ENCODE measurements at regions not wholly inside any gene's neighbourhood (a gene's known extent, or its start where the extent isn't known, plus 50 kb on each side); places are given as distances from the start of the nearest gene placed in this dataset.

DNA sequence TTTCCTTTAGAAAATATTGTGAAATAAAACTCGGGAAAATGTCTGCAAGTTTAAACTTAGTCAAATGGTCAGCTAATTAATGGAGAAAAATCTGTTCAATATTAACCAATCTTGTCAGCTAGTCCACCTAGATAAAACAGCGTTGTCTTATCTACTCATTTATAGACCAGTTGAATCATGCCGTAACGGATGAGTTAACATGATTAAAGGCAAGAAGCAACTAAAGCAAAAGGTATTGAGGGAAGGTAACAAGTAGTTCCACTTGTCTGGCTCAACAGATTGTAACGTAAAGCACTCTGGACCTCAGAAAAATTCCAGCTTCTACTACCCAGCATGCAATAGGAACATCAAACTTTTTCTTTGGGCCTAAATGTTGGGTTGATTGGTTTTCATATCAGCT is 958.2 kb downstream of the DIAPH3 start:
- ChIA-PET POLR2A (no interaction called here), CTCF (no interaction called here)
- no peak for DNase-seq (ENCODE audit: low spot score)
- H3K27ac Mint-ChIP-seq = no peak overlapping the region
- no peak for ATAC-seq
- TF ChIP-seq, protein P1, sequence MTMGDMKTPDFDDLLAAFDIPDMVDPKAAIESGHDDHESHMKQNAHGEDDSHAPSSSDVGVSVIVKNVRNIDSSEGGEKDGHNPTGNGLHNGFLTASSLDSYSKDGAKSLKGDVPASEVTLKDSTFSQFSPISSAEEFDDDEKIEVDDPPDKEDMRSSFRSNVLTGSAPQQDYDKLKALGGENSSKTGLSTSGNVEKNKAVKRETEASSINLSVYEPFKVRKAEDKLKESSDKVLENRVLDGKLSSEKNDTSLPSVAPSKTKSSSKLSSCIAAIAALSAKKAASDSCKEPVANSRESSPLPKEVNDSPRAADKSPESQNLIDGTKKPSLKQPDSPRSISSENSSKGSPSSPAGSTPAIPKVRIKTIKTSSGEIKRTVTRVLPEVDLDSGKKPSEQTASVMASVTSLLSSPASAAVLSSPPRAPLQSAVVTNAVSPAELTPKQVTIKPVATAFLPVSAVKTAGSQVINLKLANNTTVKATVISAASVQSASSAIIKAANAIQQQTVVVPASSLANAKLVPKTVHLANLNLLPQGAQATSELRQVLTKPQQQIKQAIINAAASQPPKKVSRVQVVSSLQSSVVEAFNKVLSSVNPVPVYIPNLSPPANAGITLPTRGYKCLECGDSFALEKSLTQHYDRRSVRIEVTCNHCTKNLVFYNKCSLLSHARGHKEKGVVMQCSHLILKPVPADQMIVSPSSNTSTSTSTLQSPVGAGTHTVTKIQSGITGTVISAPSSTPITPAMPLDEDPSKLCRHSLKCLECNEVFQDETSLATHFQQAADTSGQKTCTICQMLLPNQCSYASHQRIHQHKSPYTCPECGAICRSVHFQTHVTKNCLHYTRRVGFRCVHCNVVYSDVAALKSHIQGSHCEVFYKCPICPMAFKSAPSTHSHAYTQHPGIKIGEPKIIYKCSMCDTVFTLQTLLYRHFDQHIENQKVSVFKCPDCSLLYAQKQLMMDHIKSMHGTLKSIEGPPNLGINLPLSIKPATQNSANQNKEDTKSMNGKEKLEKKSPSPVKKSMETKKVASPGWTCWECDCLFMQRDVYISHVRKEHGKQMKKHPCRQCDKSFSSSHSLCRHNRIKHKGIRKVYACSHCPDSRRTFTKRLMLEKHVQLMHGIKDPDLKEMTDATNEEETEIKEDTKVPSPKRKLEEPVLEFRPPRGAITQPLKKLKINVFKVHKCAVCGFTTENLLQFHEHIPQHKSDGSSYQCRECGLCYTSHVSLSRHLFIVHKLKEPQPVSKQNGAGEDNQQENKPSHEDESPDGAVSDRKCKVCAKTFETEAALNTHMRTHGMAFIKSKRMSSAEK (CRISPR knock-in tag; IDR thresholded peaks at IDR 0.05; ENCODE audit: borderline replicate concordance) = no peak
- TF ChIP-seq, protein P2, sequence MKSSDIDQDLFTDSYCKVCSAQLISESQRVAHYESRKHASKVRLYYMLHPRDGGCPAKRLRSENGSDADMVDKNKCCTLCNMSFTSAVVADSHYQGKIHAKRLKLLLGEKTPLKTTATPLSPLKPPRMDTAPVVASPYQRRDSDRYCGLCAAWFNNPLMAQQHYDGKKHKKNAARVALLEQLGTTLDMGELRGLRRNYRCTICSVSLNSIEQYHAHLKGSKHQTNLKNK (CRISPR knock-in tag; IDR thresholded peaks at IDR 0.05) = no peak
- TF ChIP-seq, protein P3, sequence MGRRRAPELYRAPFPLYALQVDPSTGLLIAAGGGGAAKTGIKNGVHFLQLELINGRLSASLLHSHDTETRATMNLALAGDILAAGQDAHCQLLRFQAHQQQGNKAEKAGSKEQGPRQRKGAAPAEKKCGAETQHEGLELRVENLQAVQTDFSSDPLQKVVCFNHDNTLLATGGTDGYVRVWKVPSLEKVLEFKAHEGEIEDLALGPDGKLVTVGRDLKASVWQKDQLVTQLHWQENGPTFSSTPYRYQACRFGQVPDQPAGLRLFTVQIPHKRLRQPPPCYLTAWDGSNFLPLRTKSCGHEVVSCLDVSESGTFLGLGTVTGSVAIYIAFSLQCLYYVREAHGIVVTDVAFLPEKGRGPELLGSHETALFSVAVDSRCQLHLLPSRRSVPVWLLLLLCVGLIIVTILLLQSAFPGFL (CRISPR knock-in tag; IDR thresholded peaks at IDR 0.05; ENCODE audit: borderline replicate concordance) = no peak
- no peak for TF ChIP-seq TP53 (CRISPR knock-in tag; IDR thresholded peaks at IDR 0.05)
- TF ChIP-seq TEAD1 (CRISPR knock-in tag; IDR thresholded peaks at IDR 0.05) = no peak
- TF ChIP-seq, protein P4, sequence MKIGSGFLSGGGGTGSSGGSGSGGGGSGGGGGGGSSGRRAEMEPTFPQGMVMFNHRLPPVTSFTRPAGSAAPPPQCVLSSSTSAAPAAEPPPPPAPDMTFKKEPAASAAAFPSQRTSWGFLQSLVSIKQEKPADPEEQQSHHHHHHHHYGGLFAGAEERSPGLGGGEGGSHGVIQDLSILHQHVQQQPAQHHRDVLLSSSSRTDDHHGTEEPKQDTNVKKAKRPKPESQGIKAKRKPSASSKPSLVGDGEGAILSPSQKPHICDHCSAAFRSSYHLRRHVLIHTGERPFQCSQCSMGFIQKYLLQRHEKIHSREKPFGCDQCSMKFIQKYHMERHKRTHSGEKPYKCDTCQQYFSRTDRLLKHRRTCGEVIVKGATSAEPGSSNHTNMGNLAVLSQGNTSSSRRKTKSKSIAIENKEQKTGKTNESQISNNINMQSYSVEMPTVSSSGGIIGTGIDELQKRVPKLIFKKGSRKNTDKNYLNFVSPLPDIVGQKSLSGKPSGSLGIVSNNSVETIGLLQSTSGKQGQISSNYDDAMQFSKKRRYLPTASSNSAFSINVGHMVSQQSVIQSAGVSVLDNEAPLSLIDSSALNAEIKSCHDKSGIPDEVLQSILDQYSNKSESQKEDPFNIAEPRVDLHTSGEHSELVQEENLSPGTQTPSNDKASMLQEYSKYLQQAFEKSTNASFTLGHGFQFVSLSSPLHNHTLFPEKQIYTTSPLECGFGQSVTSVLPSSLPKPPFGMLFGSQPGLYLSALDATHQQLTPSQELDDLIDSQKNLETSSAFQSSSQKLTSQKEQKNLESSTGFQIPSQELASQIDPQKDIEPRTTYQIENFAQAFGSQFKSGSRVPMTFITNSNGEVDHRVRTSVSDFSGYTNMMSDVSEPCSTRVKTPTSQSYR (CRISPR knock-in tag; IDR thresholded peaks at IDR 0.05) = no peak
- TF ChIP-seq, protein P5, sequence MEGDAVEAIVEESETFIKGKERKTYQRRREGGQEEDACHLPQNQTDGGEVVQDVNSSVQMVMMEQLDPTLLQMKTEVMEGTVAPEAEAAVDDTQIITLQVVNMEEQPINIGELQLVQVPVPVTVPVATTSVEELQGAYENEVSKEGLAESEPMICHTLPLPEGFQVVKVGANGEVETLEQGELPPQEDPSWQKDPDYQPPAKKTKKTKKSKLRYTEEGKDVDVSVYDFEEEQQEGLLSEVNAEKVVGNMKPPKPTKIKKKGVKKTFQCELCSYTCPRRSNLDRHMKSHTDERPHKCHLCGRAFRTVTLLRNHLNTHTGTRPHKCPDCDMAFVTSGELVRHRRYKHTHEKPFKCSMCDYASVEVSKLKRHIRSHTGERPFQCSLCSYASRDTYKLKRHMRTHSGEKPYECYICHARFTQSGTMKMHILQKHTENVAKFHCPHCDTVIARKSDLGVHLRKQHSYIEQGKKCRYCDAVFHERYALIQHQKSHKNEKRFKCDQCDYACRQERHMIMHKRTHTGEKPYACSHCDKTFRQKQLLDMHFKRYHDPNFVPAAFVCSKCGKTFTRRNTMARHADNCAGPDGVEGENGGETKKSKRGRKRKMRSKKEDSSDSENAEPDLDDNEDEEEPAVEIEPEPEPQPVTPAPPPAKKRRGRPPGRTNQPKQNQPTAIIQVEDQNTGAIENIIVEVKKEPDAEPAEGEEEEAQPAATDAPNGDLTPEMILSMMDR (IDR thresholded peaks at IDR 0.05) = no peak
- H3K9me3 Mint-ChIP-seq = peaks cover 8% of the 10 kb centered on the region
- H3K4me1 Mint-ChIP-seq = no peaks in the 10 kb centered on the region; the same call in 1 of the 2 replicates
- H3K36me3 Mint-ChIP-seq = no peaks in the 10 kb centered on the region
- H3K27me3 Mint-ChIP-seq (ENCODE audit: low read depth) = no peaks in the 10 kb centered on the region
- no peak overlapping the region for H3K4me3 Mint-ChIP-seq

DNA sequence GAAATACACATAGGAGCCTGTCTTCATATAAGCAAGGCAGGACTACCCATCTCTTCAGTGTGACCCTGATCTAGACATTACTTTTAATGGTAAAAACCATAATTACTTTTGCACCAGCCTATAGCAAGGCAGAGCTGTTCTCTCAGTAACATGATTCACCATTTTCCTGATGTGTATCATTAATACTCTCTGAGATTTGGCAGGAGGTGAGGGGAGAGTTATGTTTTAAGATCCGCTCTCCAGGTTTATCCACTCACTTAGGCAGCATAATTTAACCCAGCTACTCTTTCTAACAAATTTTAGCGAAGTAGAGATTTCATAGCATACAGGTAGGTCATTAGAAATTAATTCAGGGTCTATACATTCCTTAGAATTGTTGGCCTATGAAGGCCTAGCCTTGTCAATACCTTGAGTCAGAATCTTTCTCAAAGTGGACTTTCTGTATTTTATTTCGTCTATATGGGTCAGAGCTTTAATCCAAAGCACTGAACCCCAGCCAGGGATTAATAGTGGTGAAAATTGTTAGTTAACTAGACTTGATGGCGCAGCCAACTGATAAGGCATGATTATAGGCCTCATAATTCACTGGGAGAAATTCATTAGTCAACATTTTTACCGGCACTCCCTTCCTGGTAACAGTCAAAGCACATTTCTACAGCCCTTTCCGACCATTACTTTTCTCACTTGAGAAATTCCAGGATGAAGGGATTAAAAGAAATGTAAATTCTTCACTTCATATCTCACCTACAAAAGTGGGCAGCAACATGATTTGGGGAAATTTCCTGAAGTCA is 955.1 kb downstream of the DIAPH3 start:
- DNase-seq (ENCODE audit: low spot score) (no peak), ATAC-seq (no peak)
- Mint-ChIP-seq H3K9me3 (peaks cover under 1% of the 10 kb centered on the region), H3K4me1 (peaks cover 5% of the 10 kb centered on the region), H3K27ac (no peak overlapping the region; the same call in 1 of the 2 replicates), H3K36me3 (no peaks in the 10 kb centered on the region), H3K4me3 (no peak overlapping the region), H3K27me3 (ENCODE audit: low read depth) (no peaks in the 10 kb centered on the region)
- CTCF ChIA-PET = no interaction called here
- TF ChIP-seq ZNF317 (CRISPR knock-in tag; IDR thresholded peaks at IDR 0.05; ENCODE audit: borderline replicate concordance, low read depth) = no peak
- no peak for TF ChIP-seq NR3C1 (CRISPR knock-in tag; conservative IDR thresholded peaks at IDR 0.05; ENCODE audit: low read depth)
- TF ChIP-seq CREM (CRISPR knock-in tag; IDR thresholded peaks at IDR 0.05) = no peak
- TF ChIP-seq, protein P6, sequence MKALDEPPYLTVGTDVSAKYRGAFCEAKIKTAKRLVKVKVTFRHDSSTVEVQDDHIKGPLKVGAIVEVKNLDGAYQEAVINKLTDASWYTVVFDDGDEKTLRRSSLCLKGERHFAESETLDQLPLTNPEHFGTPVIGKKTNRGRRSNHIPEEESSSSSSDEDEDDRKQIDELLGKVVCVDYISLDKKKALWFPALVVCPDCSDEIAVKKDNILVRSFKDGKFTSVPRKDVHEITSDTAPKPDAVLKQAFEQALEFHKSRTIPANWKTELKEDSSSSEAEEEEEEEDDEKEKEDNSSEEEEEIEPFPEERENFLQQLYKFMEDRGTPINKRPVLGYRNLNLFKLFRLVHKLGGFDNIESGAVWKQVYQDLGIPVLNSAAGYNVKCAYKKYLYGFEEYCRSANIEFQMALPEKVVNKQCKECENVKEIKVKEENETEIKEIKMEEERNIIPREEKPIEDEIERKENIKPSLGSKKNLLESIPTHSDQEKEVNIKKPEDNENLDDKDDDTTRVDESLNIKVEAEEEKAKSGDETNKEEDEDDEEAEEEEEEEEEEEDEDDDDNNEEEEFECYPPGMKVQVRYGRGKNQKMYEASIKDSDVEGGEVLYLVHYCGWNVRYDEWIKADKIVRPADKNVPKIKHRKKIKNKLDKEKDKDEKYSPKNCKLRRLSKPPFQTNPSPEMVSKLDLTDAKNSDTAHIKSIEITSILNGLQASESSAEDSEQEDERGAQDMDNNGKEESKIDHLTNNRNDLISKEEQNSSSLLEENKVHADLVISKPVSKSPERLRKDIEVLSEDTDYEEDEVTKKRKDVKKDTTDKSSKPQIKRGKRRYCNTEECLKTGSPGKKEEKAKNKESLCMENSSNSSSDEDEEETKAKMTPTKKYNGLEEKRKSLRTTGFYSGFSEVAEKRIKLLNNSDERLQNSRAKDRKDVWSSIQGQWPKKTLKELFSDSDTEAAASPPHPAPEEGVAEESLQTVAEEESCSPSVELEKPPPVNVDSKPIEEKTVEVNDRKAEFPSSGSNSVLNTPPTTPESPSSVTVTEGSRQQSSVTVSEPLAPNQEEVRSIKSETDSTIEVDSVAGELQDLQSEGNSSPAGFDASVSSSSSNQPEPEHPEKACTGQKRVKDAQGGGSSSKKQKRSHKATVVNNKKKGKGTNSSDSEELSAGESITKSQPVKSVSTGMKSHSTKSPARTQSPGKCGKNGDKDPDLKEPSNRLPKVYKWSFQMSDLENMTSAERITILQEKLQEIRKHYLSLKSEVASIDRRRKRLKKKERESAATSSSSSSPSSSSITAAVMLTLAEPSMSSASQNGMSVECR (CRISPR knock-in tag; IDR thresholded peaks at IDR 0.05; ENCODE audit: borderline replicate concordance) = no peak
- TF ChIP-seq SMAD3 (CRISPR knock-in tag; IDR thresholded peaks at IDR 0.05; ENCODE audit: borderline replicate concordance) = no peak
- TF ChIP-seq, protein P7, sequence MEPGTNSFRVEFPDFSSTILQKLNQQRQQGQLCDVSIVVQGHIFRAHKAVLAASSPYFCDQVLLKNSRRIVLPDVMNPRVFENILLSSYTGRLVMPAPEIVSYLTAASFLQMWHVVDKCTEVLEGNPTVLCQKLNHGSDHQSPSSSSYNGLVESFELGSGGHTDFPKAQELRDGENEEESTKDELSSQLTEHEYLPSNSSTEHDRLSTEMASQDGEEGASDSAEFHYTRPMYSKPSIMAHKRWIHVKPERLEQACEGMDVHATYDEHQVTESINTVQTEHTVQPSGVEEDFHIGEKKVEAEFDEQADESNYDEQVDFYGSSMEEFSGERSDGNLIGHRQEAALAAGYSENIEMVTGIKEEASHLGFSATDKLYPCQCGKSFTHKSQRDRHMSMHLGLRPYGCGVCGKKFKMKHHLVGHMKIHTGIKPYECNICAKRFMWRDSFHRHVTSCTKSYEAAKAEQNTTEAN (CRISPR knock-in tag; IDR thresholded peaks at IDR 0.05) = no peak
- no peak for TF ChIP-seq SMAD4 (CRISPR knock-in tag; IDR thresholded peaks at IDR 0.05)
- POLR2A ChIA-PET = no interaction called here

Measured in WTC11 (cell line).